Choroid plexus epithelial cell (primary cell): ENCODE measurements at regions not wholly inside any gene's neighbourhood (a gene's known extent, or its start where the extent isn't known, plus 50 kb on each side); places are given as distances from the start of the nearest gene placed in this dataset.
"Not testable (repeated sequence)": the region's sequence is repeated elsewhere in the genome, so short reads cannot be mapped to it uniquely, and the experiment has no call there.

ENCODE experiments used
- DNase-seq: peaks from one replicate; pipeline ENCODE4 v3.0.0-alpha.2; 2010; ENCODE audit warnings: low read depth
- H3K4me3 ChIP-seq: 2 replicates; pipeline ENCODE4 v1.5.1; 2011; ENCODE audit warnings: low read depth, mild to moderate bottlenecking, control low read depth, low read length, moderate library complexity
- CTCF ChIP-seq: conservative IDR thresholded peaks from 2 replicates; pipeline ENCODE4 v1.5.1; 2011; ENCODE audit warnings: low read depth, mild to moderate bottlenecking, control low read depth, inconsistent platforms, low read length, moderate library complexity

GRCh38 chr3:87494264-87494663 is 217.9 kb upstream of the POU1F1 start:
- H3K4me3 ChIP-seq = no peak overlapping the region
- TF ChIP-seq CTCF = no peak
- no peak for DNase-seq

GRCh38 chr3:87491843-87492242 is 215.5 kb upstream of the POU1F1 start:
- H3K4me3 ChIP-seq = no peak overlapping the region
- no peak for TF ChIP-seq CTCF
- no peak for DNase-seq

GRCh38 chr3:87489892-87490291 is 213.5 kb upstream of the POU1F1 start:
- no peak for DNase-seq
- no peak overlapping the region for H3K4me3 ChIP-seq
- no peak for TF ChIP-seq CTCF

GRCh38 chr3:87488765-87489164 is 212.4 kb upstream of the POU1F1 start:
- no peak for TF ChIP-seq CTCF
- H3K4me3 ChIP-seq = no peak overlapping the region
- DNase-seq = peak; percentile 4

- DNase-seq, H3K4me3 ChIP-seq: not testable (repeated sequence)
These were observed 210.3 kb upstream of the POU1F1 start for GRCh38 chr3:87486635-87487034.

GRCh38 chr3:87486115-87486514 is 209.7 kb upstream of the POU1F1 start:
- H3K4me3 ChIP-seq = no peak overlapping the region
- DNase-seq = no peak
- TF ChIP-seq CTCF = no peak

GRCh38 chr3:87478716-87479115 is 202.3 kb upstream of the POU1F1 start:
- no peak for TF ChIP-seq CTCF
- H3K4me3 ChIP-seq = no peak overlapping the region
- DNase-seq = no peak

GRCh38 chr3:87473944-87474343 is 197.6 kb upstream of the POU1F1 start:
- TF ChIP-seq CTCF = no peak

More at GRCh38 chr3:87473944-87474343, 197.6 kb upstream of the POU1F1 start:
- H3K4me3 ChIP-seq = no peak overlapping the region
- DNase-seq = no peak
